HCT116 (cell line): ENCODE measurements at regions not wholly inside any gene's neighbourhood (a gene's known extent, or its start where the extent isn't known, plus 50 kb on each side); places are given as distances from the start of the nearest gene placed in this dataset.

Experiments used
- ATAC-seq: fragments of 200-7000 bp; cut with Tn5 transposase; 2 replicates; pipeline ENCODE4 v1.9.1; 2020; ENCODE audit warnings: mild to moderate bottlenecking, moderate library complexity
- BruUV-seq: library from RNA; stranded (reverse); fragments of 400-500 nt; replicated peaks from 2 replicates; lab custom pipeline; 2021; lab: Mats Ljungman, UMichigan
- CTCF ChIA-PET: fragments of 300-600 bp; sonication (Branson Sonifier 250); formaldehyde crosslinking; loops from one replicate; lab custom pipeline; 2021; ENCODE audit warnings: antibody characterized with exemption; lab: Charles Lee
- POLR2A ChIA-PET: fragments of 300-600, 350-600 bp; sonication (Branson Sonifier 250); formaldehyde crosslinking; loops from one replicate; lab custom pipeline; 2021; ENCODE audit warnings: antibody characterized with exemption; lab: Charles Lee
- RAD21 ChIA-PET, 2 experiments: fragments of 300-600 bp; sonication (Branson Sonifier 250); formaldehyde crosslinking; loops; one replicate each; lab custom pipeline; 2023; ENCODE audit warnings: low total read pairs in 2 of 2; ENCODE audit not compliant: uncharacterized antibody in 2 of 2, unreplicated experiment in 2 of 2, low non-redundant PET in 1 of 2; lab: Charles Lee
- DNase-seq: peaks from one replicate; pipeline ENCODE4 v3.0.0-alpha.2; 2010; ENCODE audit warnings: low read depth, low spot score
- H2AFZ ChIP-seq: fragments of 200-600 bp; shearing (Covaris generic), sonication (generic); 2 replicates; pipeline ENCODE4 v1.6.1; 2017; ENCODE audit warnings: low read depth, mixed run types, mixed read lengths, antibody characterized with exemption, low read length; ENCODE audit not compliant: poor library complexity, severe bottlenecking
- H3K27ac ChIP-seq: 2 replicates; pipeline ENCODE4 v1.5.1; 2012; ENCODE audit warnings: low read depth, low read length
- H3K27me3 ChIP-seq: fragments of 200-600 bp; sonication (generic); 2 replicates; pipeline ENCODE4 v1.6.1; 2016; ENCODE audit warnings: mixed run types, low read length, mixed read lengths; ENCODE audit not compliant: insufficient read depth
- H3K36me3 ChIP-seq, 2 experiments: fragments of 200-500 bp in 1 of 2; fragments of 200-600 bp in 1 of 2; sonication (Bioruptor generic) in 1 of 2; sonication (generic) in 1 of 2; 2 replicates each; pipeline versions ENCODE4 v1.5.1 to v1.6.1; 2014 to 2016; ENCODE audit warnings: low read length in 2 of 2, inconsistent platforms in 1 of 2, mixed read lengths in 1 of 2, mixed run types in 1 of 2; ENCODE audit not compliant: insufficient read depth in 2 of 2, control insufficient read depth in 1 of 2
- H3K4me1 ChIP-seq, 2 experiments: fragments of 200-600 bp in 1 of 2; sonication (generic) in 1 of 2; 2 replicates each; pipeline versions ENCODE4 v1.5.1 to v1.6.1; 2012 to 2017; ENCODE audit warnings: low read length in 2 of 2, inconsistent platforms in 1 of 2, mild to moderate bottlenecking in 1 of 2, mixed read lengths in 1 of 2, mixed run types in 1 of 2, moderate library complexity in 1 of 2; ENCODE audit not compliant: insufficient read depth in 2 of 2, control insufficient read depth in 1 of 2
- H3K4me2 ChIP-seq: fragments of 200-600 bp; sonication (generic); 2 replicates; pipeline ENCODE4 v1.6.1; 2017; ENCODE audit warnings: mixed run types, low read length, mixed read lengths
- H3K4me3 ChIP-seq, 2 experiments: fragments of 200-600 bp in 1 of 2; sonication (generic) in 1 of 2; replicated peaks in 1 of 2; 2 replicates each; pipeline ENCODE4 v1.5.1; 2011 to 2016; ENCODE audit warnings: low read length in 2 of 2, control low read depth in 1 of 2, low read depth in 1 of 2, mild to moderate bottlenecking in 1 of 2, mixed read lengths in 1 of 2, mixed run types in 1 of 2
- H3K79me2 ChIP-seq: fragments of 200-600 bp; sonication (generic); 2 replicates; pipeline ENCODE4 v1.6.1; 2017; ENCODE audit warnings: mild to moderate bottlenecking, mixed run types, low read length, moderate library complexity, mixed read lengths; ENCODE audit not compliant: insufficient read depth
- H3K9ac ChIP-seq: fragments of 200-600 bp; sonication (generic); 2 replicates; pipeline ENCODE4 v1.6.1; 2016; ENCODE audit warnings: low read length, mixed read lengths
- H3K9me2 ChIP-seq: fragments of 200-600 bp; sonication (generic), shearing (Covaris generic); 2 replicates; pipeline ENCODE4 v1.6.1; 2017; ENCODE audit warnings: mixed run types, mild to moderate bottlenecking, moderate library complexity; ENCODE audit not compliant: insufficient read depth
- H3K9me3 ChIP-seq, 2 experiments: fragments of 200-500 bp in 1 of 2; fragments of 200-600 bp in 1 of 2; sonication (Bioruptor generic) in 1 of 2; sonication (generic) in 1 of 2; 2 replicates each; pipeline ENCODE4 v1.6.1; 2014 to 2017; ENCODE audit warnings: low read length in 2 of 2, mixed read lengths in 2 of 2, inconsistent platforms in 1 of 2, low read depth in 1 of 2, mild to moderate bottlenecking in 1 of 2, mixed run types in 1 of 2, moderate library complexity in 1 of 2; ENCODE audit not compliant: control insufficient read depth in 1 of 2, insufficient read depth in 1 of 2
- H4K20me1 ChIP-seq: fragments of 200-600 bp; sonication (generic), shearing (Covaris generic); 2 replicates; pipeline ENCODE4 v1.6.1; 2017; ENCODE audit warnings: mixed run types, mild to moderate bottlenecking, moderate library complexity; ENCODE audit not compliant: insufficient read depth
- CEBPB ChIP-seq: IDR thresholded peaks from 2 replicates; pipeline ENCODE4 v1.6.1; 2012; ENCODE audit warnings: low read depth
- CTCF ChIP-seq, 3 experiments: fragments of 200-600 bp in 1 of 3; sonication (generic) in 1 of 3; IDR thresholded peaks in 2 of 3; conservative IDR thresholded peaks in 1 of 3; 2 replicates each; pipeline ENCODE4 v1.5.1; 2012 to 2017; ENCODE audit warnings: low read depth in 2 of 3, low read length in 2 of 3, antibody characterized with exemption in 1 of 3, borderline replicate concordance in 1 of 3, control low read depth in 1 of 3, mild to moderate bottlenecking in 1 of 3, mixed read lengths in 1 of 3, mixed run types in 1 of 3, moderate library complexity in 1 of 3; ENCODE audit not compliant: insufficient read depth in 1 of 3
- EZH2 ChIP-seq: fragments of 200-600 bp; sonication (generic); IDR thresholded peaks from 2 replicates; pipeline ENCODE4 v1.6.1; 2017; ENCODE audit warnings: antibody characterized with exemption, mixed run types
- EZH2phosphoT487 ChIP-seq: fragments of 200-600 bp; IDR thresholded peaks from 2 replicates; pipeline ENCODE4 v1.6.1; 2018; ENCODE audit warnings: antibody characterized with exemption, borderline replicate concordance
- MAX ChIP-seq: IDR thresholded peaks from 2 replicates; pipeline ENCODE4 v1.6.1; 2012
- POLR2A ChIP-seq: IDR thresholded peaks from 2 replicates; pipeline ENCODE4 v1.7.0; 2011; ENCODE audit warnings: borderline replicate concordance; ENCODE audit not compliant: insufficient read depth, insufficient read length; ENCODE audit errors: extremely low read depth
- RAD21 ChIP-seq: IDR thresholded peaks from 2 replicates; pipeline ENCODE4 v1.6.1; 2012; ENCODE audit warnings: low read depth, mild to moderate bottlenecking
- YY1 ChIP-seq: IDR thresholded peaks from 2 replicates; pipeline ENCODE4 v1.6.1; 2011; ENCODE audit warnings: low read length, low read depth, moderate library complexity, mild to moderate bottlenecking; ENCODE audit not compliant: insufficient replicate concordance; ENCODE audit errors: extremely low read depth
- intact Hi-C: fragments of 100-400 bp; cut with micrococcal nuclease; formaldehyde crosslinking; loops from 2 replicates; pipeline ENCODE4 v1.10.0; 2022

- no TSS peak for BruUV-seq
- H3K27me3 ChIP-seq = no peaks in the 10 kb centered on the region
- H3K4me1 ChIP-seq = no peaks in the 10 kb centered on the region
- RAD21 ChIA-PET = no interaction called here
- no peaks in the 10 kb centered on the region for H4K20me1 ChIP-seq
- DNase-seq (no peak), ATAC-seq (no peak)
- intact Hi-C loops = no loop called here
- no peaks in the 10 kb centered on the region for H3K9me2 ChIP-seq
- no peak overlapping the region for H3K4me2 ChIP-seq
- H3K4me3 ChIP-seq = no peak overlapping the region
- H3K79me2 ChIP-seq = no peaks in the 10 kb centered on the region
- no peaks in the 10 kb centered on the region; a peak in 1 of 4 replicates for H3K9me3 ChIP-seq
- H2AFZ ChIP-seq = no peak overlapping the region
- POLR2A ChIA-PET = no interaction called here
- H3K27ac ChIP-seq = no peak overlapping the region
- no peak overlapping the region for H3K9ac ChIP-seq
- TF ChIP-seq RAD21 = no peak
- no peak for TF ChIP-seq MAX
- no peak for TF ChIP-seq CEBPB
- TF ChIP-seq EZH2 = no peak
- no peak for TF ChIP-seq EZH2phosphoT487
- no peak for TF ChIP-seq YY1
- TF ChIP-seq POLR2A = no peak
- TF ChIP-seq CTCF (IDR thresholded peaks at IDR 0.05 in 2 of 3, conservative IDR thresholded peaks at IDR 0.05 in 1 of 3; ENCODE audit: borderline replicate concordance in 1 of 3, insufficient read depth in 1 of 3, low read depth in 2 of 3, low read length in 2 of 3) = no peak
- CTCF ChIA-PET = interaction anchor here (0.6 kb wide), 1 partner anchor 1379 kb away, joined by 5 read pairs; no protein-coding TSS in a partner anchor
- no peaks in the 10 kb centered on the region for H3K36me3 ChIP-seq
Observed at GRCh38 chr13:75132701-75133695, 349.0 kb downstream of the TBC1D4 start.
